ENCODE measurements at regions not wholly inside any gene's neighbourhood (a gene's known extent, or its start where the extent isn't known, plus 50 kb on each side); places are given as distances from the start of the nearest gene placed in this dataset.

GRCh38 chr3:68483601-68484000, 448.7 kb downstream of the TAFA4 start:
- ATAC-seq (ENCODE audit: low FRiP score) (no peak), DNase-seq (no peak)
- no peak overlapping the region for H3K4me3 ChIP-seq (ENCODE audit: low read length in 2 of 2)
- H3K4me1 ChIP-seq (ENCODE audit: control insufficient read depth in 1 of 2, insufficient read depth in 2 of 2, low read length in 2 of 2) = no peaks in the 10 kb centered on the region
- H3K27me3 ChIP-seq (ENCODE audit: control insufficient read depth in 1 of 2, insufficient read depth in 2 of 2, low read length in 1 of 2) = no peaks in the 10 kb centered on the region
- H3K27ac ChIP-seq (ENCODE audit: low read depth in 1 of 2, low read length in 2 of 2) = no peak overlapping the region
- intact Hi-C loops (cut with DNase I) = no loop called here
- H3K36me3 ChIP-seq (ENCODE audit: control insufficient read depth in 1 of 2, insufficient read depth in 2 of 2, low read length in 1 of 2) = no peaks in the 10 kb centered on the region
- 61 to 71% methylated on average over 3 of the region's 3 CpGs for WGBS, 2 donors
- H3K9me3 ChIP-seq (ENCODE audit: control insufficient read depth, low read length) = no peaks in the 10 kb centered on the region

DNA sequence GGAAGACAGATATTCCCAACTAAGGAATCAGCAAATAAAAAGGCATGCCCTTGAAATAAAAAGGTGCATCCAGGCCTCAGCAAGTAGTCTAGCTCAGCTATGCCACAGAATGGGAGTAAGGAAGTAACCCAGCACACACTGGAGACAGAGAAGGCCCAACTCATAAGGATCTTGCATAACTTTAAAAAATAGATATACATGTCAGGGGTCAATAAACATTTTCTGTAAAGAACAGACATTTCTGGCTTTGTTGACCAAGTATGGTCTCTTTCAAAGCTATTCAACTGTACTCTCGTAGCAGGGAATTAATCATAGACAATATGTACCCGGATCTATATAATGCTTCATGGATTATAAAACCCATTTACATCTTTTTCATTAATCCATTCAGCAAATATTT, 449.3 kb downstream of the TAFA4 start:
- Histone ChIP-seq H3K27ac (ENCODE audit: low read depth in 1 of 2, low read length in 2 of 2) (no peak overlapping the region), H3K9me3 (ENCODE audit: control insufficient read depth, low read length) (no peaks in the 10 kb centered on the region), H3K36me3 (ENCODE audit: control insufficient read depth in 1 of 2, insufficient read depth in 2 of 2, low read length in 1 of 2) (no peaks in the 10 kb centered on the region), H3K4me3 (ENCODE audit: low read length in 2 of 2) (no peak overlapping the region), H3K4me1 (ENCODE audit: control insufficient read depth in 1 of 2, insufficient read depth in 2 of 2, low read length in 2 of 2) (no peaks in the 10 kb centered on the region), H3K27me3 (ENCODE audit: control insufficient read depth in 1 of 2, insufficient read depth in 2 of 2, low read length in 1 of 2) (no peaks in the 10 kb centered on the region)
- 90 to 100% methylated on average over 2 of the region's 2 CpGs for WGBS, 2 donors
- DNase-seq = no peak
- intact Hi-C loops (cut with DNase I) = no loop called here
- ATAC-seq (ENCODE audit: low FRiP score) = no peak

DNA sequence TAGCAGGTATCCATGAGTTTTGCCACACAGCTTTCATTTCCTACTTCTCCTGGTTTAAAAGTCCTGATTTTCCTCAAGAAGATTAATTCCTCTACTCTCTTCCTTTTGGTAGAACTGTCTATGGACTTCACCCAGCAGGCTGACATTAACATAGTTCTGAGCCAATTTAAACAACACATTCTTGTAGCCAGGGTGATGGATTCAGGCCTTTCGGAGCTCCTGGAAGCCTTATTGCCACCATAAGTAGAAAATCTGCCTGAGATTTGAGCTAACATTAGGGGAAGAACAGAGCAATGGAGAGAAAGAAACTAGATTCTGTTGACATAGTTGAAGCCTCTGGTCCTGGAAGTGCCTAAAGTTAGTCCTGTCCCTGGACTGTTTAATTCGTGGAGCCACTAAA, 449.8 kb downstream of the TAFA4 start:
- no peak for ATAC-seq (ENCODE audit: low FRiP score)
- 8 to 9% methylated on average over 2 of the region's 2 CpGs for WGBS, 2 donors

GRCh38 chr3:68479779-68480178, 452.6 kb downstream of the TAFA4 start:
- H3K4me1 ChIP-seq (ENCODE audit: control insufficient read depth in 1 of 2, insufficient read depth in 2 of 2, low read length in 2 of 2) = no peaks in the 10 kb centered on the region
- no peaks in the 10 kb centered on the region for H3K9me3 ChIP-seq (ENCODE audit: control insufficient read depth, low read length)
- 94 to 95% methylated on average over 3 of the region's 3 CpGs for WGBS, 2 donors
- no peak overlapping the region for H3K27ac ChIP-seq (ENCODE audit: low read depth in 1 of 2, low read length in 2 of 2)
- intact Hi-C loops (cut with DNase I) = no loop called here
- no peak overlapping the region for H3K4me3 ChIP-seq (ENCODE audit: low read length in 2 of 2)
- ATAC-seq (ENCODE audit: low FRiP score) (no peak), DNase-seq (no peak)
- no peaks in the 10 kb centered on the region for H3K27me3 ChIP-seq (ENCODE audit: control insufficient read depth in 1 of 2, insufficient read depth in 2 of 2, low read length in 1 of 2)
- H3K36me3 ChIP-seq (ENCODE audit: control insufficient read depth in 1 of 2, insufficient read depth in 2 of 2, low read length in 1 of 2) = no peaks in the 10 kb centered on the region

More for the DNA sequence above, 449.8 kb downstream of the TAFA4 start:
- H3K4me1 ChIP-seq (ENCODE audit: control insufficient read depth in 1 of 2, insufficient read depth in 2 of 2, low read length in 2 of 2) = no peaks in the 10 kb centered on the region
- DNase-seq = no peak
- no peak overlapping the region for H3K27ac ChIP-seq (ENCODE audit: low read depth in 1 of 2, low read length in 2 of 2)
- H3K27me3 ChIP-seq (ENCODE audit: control insufficient read depth in 1 of 2, insufficient read depth in 2 of 2, low read length in 1 of 2) = no peaks in the 10 kb centered on the region
- no peaks in the 10 kb centered on the region for H3K36me3 ChIP-seq (ENCODE audit: control insufficient read depth in 1 of 2, insufficient read depth in 2 of 2, low read length in 1 of 2)
- no peak overlapping the region for H3K4me3 ChIP-seq (ENCODE audit: low read length in 2 of 2)
- intact Hi-C loops (cut with DNase I) = no loop called here
- H3K9me3 ChIP-seq (ENCODE audit: control insufficient read depth, low read length) = no peaks in the 10 kb centered on the region

- 55 to 62% methylated on average over 3 of the region's 3 CpGs for WGBS, 2 donors
- ATAC-seq (ENCODE audit: low FRiP score) (no peak), DNase-seq (no peak)
- no peaks in the 10 kb centered on the region for H3K27me3 ChIP-seq (ENCODE audit: control insufficient read depth in 1 of 2, insufficient read depth in 2 of 2, low read length in 1 of 2)
- no peaks in the 10 kb centered on the region for H3K4me1 ChIP-seq (ENCODE audit: control insufficient read depth in 1 of 2, insufficient read depth in 2 of 2, low read length in 2 of 2)
- no peaks in the 10 kb centered on the region for H3K36me3 ChIP-seq (ENCODE audit: control insufficient read depth in 1 of 2, insufficient read depth in 2 of 2, low read length in 1 of 2)
- H3K27ac ChIP-seq (ENCODE audit: low read depth in 1 of 2, low read length in 2 of 2) = no peak overlapping the region
- no peaks in the 10 kb centered on the region for H3K9me3 ChIP-seq (ENCODE audit: control insufficient read depth, low read length)
- intact Hi-C loops (cut with DNase I) = no loop called here
- H3K4me3 ChIP-seq (ENCODE audit: low read length in 2 of 2) = no peak overlapping the region
Measured at GRCh38 chr3:68468695-68469375, 463.5 kb downstream of the TAFA4 start.

- intact Hi-C loops (cut with DNase I) = no loop called here
- WGBS, 2 donors = 70 to 85% methylated on average over 2 of the region's 2 CpGs
- Histone ChIP-seq H3K9me3 (ENCODE audit: control insufficient read depth, low read length) (no peaks in the 10 kb centered on the region), H3K36me3 (ENCODE audit: control insufficient read depth in 1 of 2, insufficient read depth in 2 of 2, low read length in 1 of 2) (no peaks in the 10 kb centered on the region), H3K27ac (ENCODE audit: low read depth in 1 of 2, low read length in 2 of 2) (no peak overlapping the region), H3K4me1 (ENCODE audit: control insufficient read depth in 1 of 2, insufficient read depth in 2 of 2, low read length in 2 of 2) (no peaks in the 10 kb centered on the region), H3K4me3 (ENCODE audit: low read length in 2 of 2) (no peak overlapping the region), H3K27me3 (ENCODE audit: control insufficient read depth in 1 of 2, insufficient read depth in 2 of 2, low read length in 1 of 2) (no peaks in the 10 kb centered on the region)
- ATAC-seq (ENCODE audit: low FRiP score) (no peak), DNase-seq (no peak)
Measured at GRCh38 chr3:68467465-68467864, 464.9 kb downstream of the TAFA4 start.

DNA sequence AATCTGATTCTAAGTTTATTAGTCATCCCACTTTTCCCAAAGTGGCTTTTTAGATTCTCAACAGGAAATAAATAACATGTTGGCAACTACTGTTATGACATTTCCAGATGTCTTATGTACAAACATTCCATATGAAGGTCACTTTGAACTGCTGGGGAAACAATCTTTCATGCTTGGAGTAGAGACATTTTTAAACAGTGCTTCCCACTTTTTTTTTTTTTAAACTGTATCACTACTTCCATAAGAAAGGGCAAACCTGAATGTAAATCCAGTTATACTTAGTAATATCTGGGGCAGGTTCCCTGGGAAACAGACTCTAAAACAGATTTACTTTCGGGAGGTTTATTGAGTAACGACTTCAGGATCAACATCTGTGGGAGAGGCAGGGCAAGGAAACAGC, 473.8 kb downstream of the TAFA4 start:
- Histone ChIP-seq H3K27me3 (ENCODE audit: control insufficient read depth in 1 of 2, insufficient read depth in 2 of 2, low read length in 1 of 2) (no peaks in the 10 kb centered on the region), H3K36me3 (ENCODE audit: control insufficient read depth in 1 of 2, insufficient read depth in 2 of 2, low read length in 1 of 2) (no peaks in the 10 kb centered on the region), H3K27ac (ENCODE audit: low read depth in 1 of 2, low read length in 2 of 2) (no peak overlapping the region), H3K4me1 (ENCODE audit: control insufficient read depth in 1 of 2, insufficient read depth in 2 of 2, low read length in 2 of 2) (no peaks in the 10 kb centered on the region), H3K4me3 (ENCODE audit: low read length in 2 of 2) (no peak overlapping the region), H3K9me3 (ENCODE audit: control insufficient read depth, low read length) (no peaks in the 10 kb centered on the region)
- 58 to 66% methylated on average over 2 of the region's 2 CpGs for WGBS, 2 donors
- ATAC-seq (ENCODE audit: low FRiP score) (no peak), DNase-seq (no peak)
- intact Hi-C loops (cut with DNase I) = no loop called here

GRCh38 chr3:68448510-68449383, 483.6 kb downstream of the TAFA4 start:
- no peak for ATAC-seq (ENCODE audit: low FRiP score)
- 88 to 89% methylated on average over 5 of the region's 5 CpGs for WGBS, 2 donors
- Histone ChIP-seq H3K4me1 (ENCODE audit: control insufficient read depth in 1 of 2, insufficient read depth in 2 of 2, low read length in 2 of 2) (peaks cover 0 to 2% of the 10 kb centered on the region in 2 donors), H3K27me3 (ENCODE audit: control insufficient read depth in 1 of 2, insufficient read depth in 2 of 2, low read length in 1 of 2) (no peaks in the 10 kb centered on the region), H3K9me3 (ENCODE audit: control insufficient read depth, low read length) (no peaks in the 10 kb centered on the region), H3K27ac (ENCODE audit: low read depth in 1 of 2, low read length in 2 of 2) (no peak overlapping the region), H3K36me3 (ENCODE audit: control insufficient read depth in 1 of 2, insufficient read depth in 2 of 2, low read length in 1 of 2) (no peaks in the 10 kb centered on the region), H3K4me3 (ENCODE audit: low read length in 2 of 2) (no peak overlapping the region)
- DNase-seq = no peak
- intact Hi-C loops (cut with DNase I) = no loop called here

DNA sequence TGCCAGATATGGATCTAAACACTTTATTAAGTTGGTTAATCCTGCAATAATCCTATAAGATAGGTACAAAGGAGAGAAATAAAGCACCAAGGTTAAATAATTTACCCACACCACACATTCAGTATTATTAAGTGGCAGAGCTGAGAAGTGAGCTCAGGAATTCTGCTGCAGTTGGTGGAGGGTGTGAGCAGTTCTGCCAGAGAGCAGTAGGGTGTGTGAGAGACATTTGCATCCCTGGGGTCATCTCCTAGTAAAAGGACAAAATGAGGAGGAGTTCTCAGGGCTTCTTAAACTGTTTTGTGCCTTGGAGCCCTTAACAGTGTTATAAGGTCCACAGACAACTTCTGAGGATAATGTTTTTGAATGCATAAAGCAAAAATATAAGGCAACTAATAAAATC, 484.5 kb downstream of the TAFA4 start:
- Histone ChIP-seq H3K9me3 (ENCODE audit: control insufficient read depth, low read length) (no peaks in the 10 kb centered on the region), H3K27me3 (ENCODE audit: control insufficient read depth in 1 of 2, insufficient read depth in 2 of 2, low read length in 1 of 2) (no peaks in the 10 kb centered on the region), H3K4me1 (ENCODE audit: control insufficient read depth in 1 of 2, insufficient read depth in 2 of 2, low read length in 2 of 2) (peaks cover 0 to 2% of the 10 kb centered on the region in 2 donors), H3K27ac (ENCODE audit: low read depth in 1 of 2, low read length in 2 of 2) (no peak overlapping the region), H3K4me3 (ENCODE audit: low read length in 2 of 2) (no peak overlapping the region), H3K36me3 (ENCODE audit: control insufficient read depth in 1 of 2, insufficient read depth in 2 of 2, low read length in 1 of 2) (no peaks in the 10 kb centered on the region)
- DNase-seq (no peak), ATAC-seq (ENCODE audit: low FRiP score) (no peak)
- intact Hi-C loops (cut with DNase I) = no loop called here

All from aorta (tissue), 5 donors.